Peyer's patch (tissue), 4 donors: ENCODE measurements at regions not wholly inside any gene's neighbourhood (a gene's known extent, or its start where the extent isn't known, plus 50 kb on each side); places are given as distances from the start of the nearest gene placed in this dataset.

Experiments
- DNase-seq, 3 donors: peaks; one replicate each; pipeline ENCODE4 v3.0.0-alpha.2; 2017 to 2019
- H3K27ac ChIP-seq, 4 donors: fragments of 200-600 bp; sonication (generic); one replicate each; pipeline ENCODE4 v1.5.1; 2016 to 2019
- H3K27me3 ChIP-seq, 2 donors: fragments of 200-600 bp; sonication (generic); one replicate each; pipeline ENCODE4 v1.5.1; 2019
- H3K36me3 ChIP-seq, 3 donors: fragments of 200-600 bp; sonication (generic); one replicate each; pipeline ENCODE4 v1.5.1; 2016 to 2019
- H3K4me1 ChIP-seq, 4 donors: fragments of 200-600 bp; sonication (generic); one replicate each; pipeline ENCODE4 v1.5.1; 2016 to 2019
- H3K4me3 ChIP-seq, 4 donors: fragments of 200-600 bp; sonication (generic); 1 replicate in 3 of 4; 2 replicates in 1 of 4; pipeline ENCODE4 v1.5.1; 2016 to 2019; ENCODE audit warnings: mild to moderate bottlenecking in 1 of 4
- H3K9me3 ChIP-seq, 4 donors: fragments of 200-600 bp; sonication (generic); one replicate each; pipeline ENCODE4 v1.5.1; 2016 to 2019; ENCODE audit warnings: mild to moderate bottlenecking in 1 of 4
- POLR2A ChIP-seq, 2 donors: fragments of 450-650 bp; IDR thresholded peaks; one replicate each; pipeline ENCODE4 v1.5.1; 2017; ENCODE audit warnings: antibody characterized with exemption in 2 of 2, mild to moderate bottlenecking in 2 of 2, moderate library complexity in 2 of 2
- TF ChIP-seq, protein P1 (sequence below), 6 experiments: fragments of 450-650 bp in 4 of 6; fragments of 200-600 bp in 2 of 6; sonication (generic) in 1 of 6; IDR thresholded peaks; one replicate each; pipeline ENCODE4 v1.5.1; 2017 to 2019; ENCODE audit warnings: antibody characterized with exemption in 6 of 6, mild to moderate bottlenecking in 3 of 6, moderate library complexity in 1 of 6

DNA sequence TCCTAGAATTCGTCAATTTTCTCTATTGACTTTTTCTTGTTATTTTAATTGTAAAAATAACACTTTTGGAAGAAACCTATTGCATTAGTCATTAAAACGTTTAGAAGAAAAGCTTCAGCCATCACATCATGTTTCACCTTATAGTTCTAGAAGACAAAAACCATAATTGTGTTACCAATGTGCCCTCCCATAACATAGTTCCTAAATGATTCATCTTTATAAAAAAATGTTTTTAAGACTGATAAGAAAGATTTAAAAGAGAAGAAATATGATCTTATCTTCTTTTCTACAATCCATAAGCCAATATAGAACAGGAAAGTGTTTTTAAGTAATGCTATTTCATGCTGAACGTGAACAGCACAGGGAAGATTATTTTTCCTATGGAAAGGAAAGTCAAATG is 316.6 kb upstream of the NDST4 start:
- Histone ChIP-seq H3K27ac (no peak overlapping the region), H3K4me3 (no peak overlapping the region), H3K36me3 (no peaks in the 10 kb centered on the region), H3K27me3 (no peaks in the 10 kb centered on the region), H3K4me1 (no peaks in the 10 kb centered on the region), H3K9me3 (no peaks in the 10 kb centered on the region)
- TF ChIP-seq POLR2A (IDR thresholded peaks at IDR 0.05) = no peak
- TF ChIP-seq, protein P1, sequence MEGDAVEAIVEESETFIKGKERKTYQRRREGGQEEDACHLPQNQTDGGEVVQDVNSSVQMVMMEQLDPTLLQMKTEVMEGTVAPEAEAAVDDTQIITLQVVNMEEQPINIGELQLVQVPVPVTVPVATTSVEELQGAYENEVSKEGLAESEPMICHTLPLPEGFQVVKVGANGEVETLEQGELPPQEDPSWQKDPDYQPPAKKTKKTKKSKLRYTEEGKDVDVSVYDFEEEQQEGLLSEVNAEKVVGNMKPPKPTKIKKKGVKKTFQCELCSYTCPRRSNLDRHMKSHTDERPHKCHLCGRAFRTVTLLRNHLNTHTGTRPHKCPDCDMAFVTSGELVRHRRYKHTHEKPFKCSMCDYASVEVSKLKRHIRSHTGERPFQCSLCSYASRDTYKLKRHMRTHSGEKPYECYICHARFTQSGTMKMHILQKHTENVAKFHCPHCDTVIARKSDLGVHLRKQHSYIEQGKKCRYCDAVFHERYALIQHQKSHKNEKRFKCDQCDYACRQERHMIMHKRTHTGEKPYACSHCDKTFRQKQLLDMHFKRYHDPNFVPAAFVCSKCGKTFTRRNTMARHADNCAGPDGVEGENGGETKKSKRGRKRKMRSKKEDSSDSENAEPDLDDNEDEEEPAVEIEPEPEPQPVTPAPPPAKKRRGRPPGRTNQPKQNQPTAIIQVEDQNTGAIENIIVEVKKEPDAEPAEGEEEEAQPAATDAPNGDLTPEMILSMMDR (IDR thresholded peaks at IDR 0.05) = no peak
- no peak for DNase-seq

DNA sequence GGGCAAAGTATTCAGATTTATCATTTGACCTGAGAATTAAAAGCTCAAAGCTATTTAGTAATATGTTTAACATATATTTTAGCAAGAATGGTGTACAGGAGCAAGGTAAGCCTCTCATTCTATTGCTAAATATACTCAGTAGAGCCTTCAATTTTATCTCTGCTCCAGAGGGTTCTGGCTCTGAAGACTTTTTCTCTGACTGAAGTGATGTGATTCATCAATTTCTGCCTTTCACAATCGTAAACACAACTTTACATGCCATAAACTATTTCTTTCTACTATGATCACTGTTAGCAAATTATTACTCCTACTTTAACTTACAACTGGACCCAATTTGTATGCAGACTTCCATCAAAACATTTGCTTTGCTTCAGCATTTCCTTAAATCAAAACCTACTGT is 315.0 kb upstream of the NDST4 start:
- Histone ChIP-seq H3K4me3 (no peak overlapping the region), H3K9me3 (no peaks in the 10 kb centered on the region), H3K4me1 (no peaks in the 10 kb centered on the region), H3K27ac (no peak overlapping the region), H3K27me3 (no peaks in the 10 kb centered on the region), H3K36me3 (no peaks in the 10 kb centered on the region)
- TF ChIP-seq, protein P1 (IDR thresholded peaks at IDR 0.05) = no peak
- no peak for TF ChIP-seq POLR2A (IDR thresholded peaks at IDR 0.05)
- DNase-seq = no peak

DNA sequence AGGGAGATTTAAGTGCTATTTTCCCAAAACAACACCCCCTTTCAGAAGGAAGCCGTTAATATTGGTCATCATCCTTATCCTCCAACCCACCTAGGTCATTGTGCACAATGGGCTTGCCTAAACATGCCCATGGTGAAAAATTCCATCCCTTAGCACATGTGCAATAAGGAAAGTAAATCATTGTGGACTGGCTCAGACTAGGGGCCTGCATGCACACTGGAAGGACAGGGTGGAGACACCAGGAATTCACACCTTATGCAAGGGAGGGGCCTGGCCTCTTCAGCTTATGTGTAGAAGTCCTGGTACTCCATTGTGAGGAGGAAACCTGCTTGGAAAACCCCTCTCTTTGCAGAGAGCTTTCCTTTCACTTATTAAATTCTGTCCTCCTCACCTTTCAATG is 311.4 kb upstream of the NDST4 start:
- H3K4me3 ChIP-seq = no peak overlapping the region
- H3K27me3 ChIP-seq = no peaks in the 10 kb centered on the region
- no peaks in the 10 kb centered on the region for H3K4me1 ChIP-seq
- no peak for TF ChIP-seq POLR2A (IDR thresholded peaks at IDR 0.05)
- TF ChIP-seq, protein P1 (IDR thresholded peaks at IDR 0.05) = no peak
- no peaks in the 10 kb centered on the region for H3K36me3 ChIP-seq
- DNase-seq = no peak
- no peak overlapping the region for H3K27ac ChIP-seq
- H3K9me3 ChIP-seq = peaks cover 0 to 4% (median 0%) of the 10 kb centered on the region in 4 donors

DNA sequence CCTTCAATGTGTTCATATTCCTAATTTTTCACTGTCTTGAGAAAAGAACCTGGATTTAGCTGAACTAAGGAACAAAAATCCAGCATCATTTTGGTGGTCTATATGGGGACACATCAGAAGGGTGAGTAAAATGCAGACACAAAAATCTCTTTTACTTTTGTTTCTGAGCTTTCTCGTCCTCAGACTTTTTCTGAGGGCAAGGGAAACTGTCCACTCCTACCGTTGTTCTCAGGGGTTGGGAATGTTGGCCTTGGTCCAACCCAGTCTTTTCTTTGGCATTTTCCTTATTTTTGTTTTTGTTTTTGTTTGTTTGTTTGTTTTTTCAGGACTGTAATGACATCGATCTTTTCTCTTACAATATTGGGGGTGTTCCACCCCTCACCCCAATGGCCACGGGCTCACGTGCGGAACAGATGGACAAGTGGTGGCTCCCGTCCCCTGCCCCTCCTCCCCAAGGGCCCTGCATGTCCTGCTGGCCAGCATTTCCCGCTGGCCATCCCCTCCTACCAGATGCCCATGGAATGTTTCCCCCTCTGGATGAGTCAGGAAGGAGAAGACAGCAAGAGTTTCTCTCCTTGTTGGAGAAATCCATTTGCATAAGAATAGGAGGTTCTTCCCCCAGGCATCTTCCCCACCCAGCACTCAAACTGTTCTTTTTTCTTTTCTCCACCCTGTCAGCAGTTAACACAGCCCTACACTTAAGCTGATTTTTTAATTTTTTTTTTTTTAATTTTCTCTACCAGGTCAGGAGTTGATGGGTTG is 305.4 kb upstream of the NDST4 start:
- DNase-seq = no peak

DNA sequence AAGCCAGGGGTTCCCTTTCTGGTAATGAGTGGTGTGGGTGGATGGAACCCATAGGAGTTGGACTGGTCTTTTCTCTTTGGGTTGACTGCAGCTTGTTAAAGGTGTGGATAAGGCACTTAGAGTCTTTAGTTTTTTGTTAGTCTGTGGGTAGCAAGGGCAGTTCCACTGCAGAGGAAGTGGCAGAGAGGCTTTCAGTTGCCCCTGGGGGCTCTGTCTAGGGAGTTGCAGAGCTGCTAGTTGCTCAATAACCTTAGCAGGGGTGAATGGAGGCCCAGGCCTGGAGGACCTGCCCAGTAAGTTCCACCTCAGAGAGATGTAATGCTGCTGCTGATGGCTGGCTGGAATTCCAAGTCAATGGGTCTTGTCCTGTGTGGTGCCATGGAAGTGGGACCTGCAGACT is 282.6 kb upstream of the NDST4 start:
- DNase-seq = no peak
- no peak overlapping the region for H3K27ac ChIP-seq
- no peaks in the 10 kb centered on the region for H3K9me3 ChIP-seq
- H3K27me3 ChIP-seq = no peaks in the 10 kb centered on the region
- no peak overlapping the region for H3K4me3 ChIP-seq
- H3K36me3 ChIP-seq = no peaks in the 10 kb centered on the region
- TF ChIP-seq, protein P1 (IDR thresholded peaks at IDR 0.05) = no peak
- TF ChIP-seq POLR2A (IDR thresholded peaks at IDR 0.05) = no peak
- no peaks in the 10 kb centered on the region for H3K4me1 ChIP-seq

More for the DNA sequence above, 305.4 kb upstream of the NDST4 start:
- no peaks in the 10 kb centered on the region for H3K27me3 ChIP-seq
- H3K27ac ChIP-seq = no peak overlapping the region
- H3K9me3 ChIP-seq = peaks cover 0 to 4% (median 0%) of the 10 kb centered on the region in 4 donors
- no peak overlapping the region for H3K4me3 ChIP-seq
- no peaks in the 10 kb centered on the region for H3K36me3 ChIP-seq
- no peak for TF ChIP-seq POLR2A (IDR thresholded peaks at IDR 0.05)
- TF ChIP-seq, protein P1 (IDR thresholded peaks at IDR 0.05) = no peak
- no peaks in the 10 kb centered on the region for H3K4me1 ChIP-seq
